DOHH2 (cell line): ENCODE measurements at regions not wholly inside any gene's neighbourhood (a gene's known extent, or its start where the extent isn't known, plus 50 kb on each side); places are given as distances from the start of the nearest gene placed in this dataset.

Experiments
- H3F3A ChIP-seq: fragments of 200-600 bp; sonication (generic), shearing (Covaris generic); 2 replicates; pipeline ENCODE4 v1.6.0; 2016; ENCODE audit warnings: antibody characterized with exemption, mild to moderate bottlenecking; ENCODE audit not compliant: control insufficient read depth, insufficient read depth
- H3K27ac ChIP-seq: fragments of 200-600 bp; sonication (generic); 2 replicates; pipeline ENCODE4 v1.5.1; 2014; ENCODE audit warnings: low read depth, mild to moderate bottlenecking, low read length, moderate library complexity
- H3K27me3 ChIP-seq: fragments of 200-600 bp; sonication (generic); 2 replicates; pipeline ENCODE4 v1.6.1; 2014; ENCODE audit warnings: mild to moderate bottlenecking, low read length, mixed read lengths; ENCODE audit not compliant: control insufficient read depth
- H3K36me3 ChIP-seq: fragments of 200-600 bp; sonication (generic); 2 replicates; pipeline ENCODE4 v1.6.1; 2014; ENCODE audit warnings: mild to moderate bottlenecking, low read length, moderate library complexity, mixed read lengths; ENCODE audit not compliant: control insufficient read depth
- H3K4me1 ChIP-seq: fragments of 200-600 bp; sonication (generic); 2 replicates; pipeline ENCODE4 v1.6.1; 2014; ENCODE audit warnings: mild to moderate bottlenecking, low read length, mixed read lengths; ENCODE audit not compliant: control insufficient read depth
- H3K4me2 ChIP-seq: fragments of 200-600 bp; sonication (generic); 2 replicates; pipeline ENCODE4 v1.6.0; 2014; ENCODE audit warnings: mild to moderate bottlenecking, low read length, moderate library complexity
- H3K4me3 ChIP-seq: fragments of 200-600 bp; sonication (generic); 2 replicates; pipeline ENCODE4 v1.5.1; 2014; ENCODE audit warnings: mild to moderate bottlenecking, low read length, mixed read lengths
- H3K79me2 ChIP-seq: fragments of 200-600 bp; sonication (generic); 2 replicates; pipeline ENCODE4 v1.6.1; 2014; ENCODE audit warnings: mild to moderate bottlenecking, low read length, mixed read lengths; ENCODE audit not compliant: control insufficient read depth
- H3K9me2 ChIP-seq: fragments of 200-600 bp; sonication (generic); replicated peaks from 2 replicates; pipeline ENCODE4 v1.6.1; 2014; ENCODE audit warnings: mild to moderate bottlenecking, low read length, mixed read lengths; ENCODE audit not compliant: control insufficient read depth
- H3K9me3 ChIP-seq: fragments of 200-600 bp; sonication (generic); 2 replicates; pipeline ENCODE4 v1.6.1; 2014; ENCODE audit warnings: antibody characterized with exemption, low read length, mixed read lengths; ENCODE audit not compliant: control insufficient read depth, insufficient read depth
- H4K20me1 ChIP-seq: fragments of 200-600 bp; sonication (generic); 2 replicates; pipeline ENCODE4 v1.6.0; 2014; ENCODE audit warnings: low read depth, mild to moderate bottlenecking, antibody characterized with exemption, low read length, moderate library complexity; ENCODE audit not compliant: control insufficient read depth, insufficient read depth
- EZH2phosphoT487 ChIP-seq: fragments of 200-600 bp; sonication (generic); IDR thresholded peaks from 2 replicates; pipeline ENCODE4 v1.6.1; 2017; ENCODE audit warnings: borderline replicate concordance, mild to moderate bottlenecking, antibody characterized with exemption, low read length, moderate library complexity, mixed read lengths
- TF ChIP-seq, protein P1 (sequence below): fragments of 200-600 bp; sonication (generic); IDR thresholded peaks from one replicate; pipeline ENCODE4 v1.5.1; 2014; ENCODE audit warnings: antibody characterized with exemption, mild to moderate bottlenecking, low read depth, low read length; ENCODE audit not compliant: poor library complexity, severe bottlenecking

DNA sequence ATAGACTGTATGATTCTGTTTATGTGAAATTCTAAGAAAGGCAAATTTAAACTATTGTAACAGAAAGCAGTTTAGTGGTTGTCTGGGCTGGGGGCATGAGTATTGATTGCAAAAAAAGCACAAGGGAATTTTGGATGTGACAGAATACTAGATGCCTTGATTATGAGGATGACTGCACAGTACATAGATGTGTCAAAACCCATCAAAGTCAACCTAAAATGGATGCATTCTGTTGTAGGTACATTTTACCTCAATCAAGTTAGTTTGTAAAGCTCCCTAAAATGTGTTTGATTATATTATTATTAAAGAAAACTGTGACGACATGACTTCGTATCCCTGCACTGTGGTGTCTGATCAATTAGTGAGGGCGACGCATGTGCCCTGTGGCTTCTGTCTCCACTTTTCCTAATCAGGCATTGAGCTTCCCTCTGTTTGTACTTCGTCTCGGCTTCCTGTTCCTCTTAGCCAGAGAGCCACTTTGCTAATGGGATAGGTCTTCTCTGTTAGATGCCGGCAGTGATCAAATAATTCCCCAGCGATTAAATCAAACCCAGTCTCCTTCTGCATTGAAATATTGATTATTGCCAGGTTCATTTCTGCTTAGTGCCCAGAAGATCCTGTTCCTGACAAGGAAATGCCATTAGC, 118.3 kb upstream of the GGTLC1 start:
- TF ChIP-seq EZH2phosphoT487, result no peak
- TF ChIP-seq, protein P1, sequence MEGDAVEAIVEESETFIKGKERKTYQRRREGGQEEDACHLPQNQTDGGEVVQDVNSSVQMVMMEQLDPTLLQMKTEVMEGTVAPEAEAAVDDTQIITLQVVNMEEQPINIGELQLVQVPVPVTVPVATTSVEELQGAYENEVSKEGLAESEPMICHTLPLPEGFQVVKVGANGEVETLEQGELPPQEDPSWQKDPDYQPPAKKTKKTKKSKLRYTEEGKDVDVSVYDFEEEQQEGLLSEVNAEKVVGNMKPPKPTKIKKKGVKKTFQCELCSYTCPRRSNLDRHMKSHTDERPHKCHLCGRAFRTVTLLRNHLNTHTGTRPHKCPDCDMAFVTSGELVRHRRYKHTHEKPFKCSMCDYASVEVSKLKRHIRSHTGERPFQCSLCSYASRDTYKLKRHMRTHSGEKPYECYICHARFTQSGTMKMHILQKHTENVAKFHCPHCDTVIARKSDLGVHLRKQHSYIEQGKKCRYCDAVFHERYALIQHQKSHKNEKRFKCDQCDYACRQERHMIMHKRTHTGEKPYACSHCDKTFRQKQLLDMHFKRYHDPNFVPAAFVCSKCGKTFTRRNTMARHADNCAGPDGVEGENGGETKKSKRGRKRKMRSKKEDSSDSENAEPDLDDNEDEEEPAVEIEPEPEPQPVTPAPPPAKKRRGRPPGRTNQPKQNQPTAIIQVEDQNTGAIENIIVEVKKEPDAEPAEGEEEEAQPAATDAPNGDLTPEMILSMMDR, result no peak
- Histone ChIP-seq H3K27me3 (no peaks in the 10 kb centered on the region), H3K36me3 (no peaks in the 10 kb centered on the region), H3F3A (no peaks in the 10 kb centered on the region), H3K79me2 (no peaks in the 10 kb centered on the region), H3K4me3 (no peak overlapping the region), H3K4me1 (no peaks in the 10 kb centered on the region), H3K9me3 (no peaks in the 10 kb centered on the region), H3K9me2 (no peaks in the 10 kb centered on the region), H3K27ac (no peak overlapping the region), H4K20me1 (no peaks in the 10 kb centered on the region), H3K4me2 (no peak overlapping the region)

DNA sequence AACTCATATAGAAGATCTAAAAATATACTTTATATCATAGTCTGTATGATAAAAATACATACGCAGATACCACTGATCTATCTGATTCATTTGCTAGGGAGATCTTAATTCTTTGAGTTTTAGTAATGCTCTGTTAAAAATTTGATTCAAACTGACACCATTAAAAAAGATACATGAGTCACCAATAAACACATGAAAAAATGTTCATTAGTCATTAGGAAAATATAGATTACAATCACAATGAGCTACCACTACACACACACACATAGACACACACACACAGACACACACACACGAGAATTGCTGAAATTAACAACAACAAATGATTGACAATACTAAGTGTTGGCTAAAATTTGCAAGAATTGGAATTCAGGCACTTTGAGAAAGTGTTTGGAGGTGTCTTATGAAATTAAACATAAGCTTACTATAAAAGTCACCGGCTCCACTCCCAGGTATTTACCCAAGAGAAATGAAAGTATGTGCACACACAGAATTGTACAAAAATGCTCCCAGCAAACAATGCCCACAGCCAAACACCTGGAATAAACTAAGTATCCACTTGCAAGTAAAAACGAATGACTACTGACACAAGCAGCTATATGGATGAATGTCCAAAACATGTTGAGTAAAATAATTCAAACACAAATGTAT, 117.7 kb upstream of the GGTLC1 start:
- Histone ChIP-seq H3K27ac (no peak overlapping the region), H3K9me2 (no peaks in the 10 kb centered on the region), H3K4me3 (no peak overlapping the region), H3K27me3 (no peaks in the 10 kb centered on the region), H3F3A (no peaks in the 10 kb centered on the region), H3K36me3 (no peaks in the 10 kb centered on the region), H3K4me1 (no peaks in the 10 kb centered on the region), H3K79me2 (no peaks in the 10 kb centered on the region), H4K20me1 (no peaks in the 10 kb centered on the region), H3K9me3 (no peaks in the 10 kb centered on the region), H3K4me2 (no peak overlapping the region)
- no peak for TF ChIP-seq EZH2phosphoT487
- TF ChIP-seq, protein P1, result no peak

DNA sequence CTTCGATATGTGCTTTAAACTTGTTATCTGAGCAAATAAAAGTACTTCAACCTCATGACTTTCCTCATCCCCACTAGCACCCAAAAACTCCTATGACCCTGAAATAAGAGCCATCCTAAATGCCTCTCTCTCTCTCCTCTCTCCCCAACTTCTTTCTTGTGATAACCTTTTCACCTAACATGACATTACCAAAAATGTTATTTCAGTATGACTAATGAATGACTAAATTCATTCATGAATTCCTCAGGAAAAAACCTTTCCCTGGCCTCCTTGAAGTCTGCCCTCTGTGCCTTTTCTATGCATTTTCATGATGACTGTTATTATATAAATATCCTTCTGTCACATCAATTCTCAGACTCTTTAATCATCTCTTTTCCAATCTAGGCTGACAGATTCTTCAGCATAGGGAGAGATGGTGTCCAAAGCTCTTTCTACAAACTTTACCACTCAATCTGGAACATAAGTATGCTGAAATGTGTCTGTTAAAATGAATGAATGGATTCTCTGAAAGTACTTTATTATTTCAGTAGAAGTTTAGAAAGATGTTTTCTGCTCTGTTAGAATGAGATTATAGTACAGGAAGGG, 114.3 kb upstream of the GGTLC1 start:
- H3K4me3 ChIP-seq, result no peak overlapping the region
- no peak overlapping the region for H3K4me2 ChIP-seq
- no peaks in the 10 kb centered on the region for H3K36me3 ChIP-seq
- H3K79me2 ChIP-seq, result no peaks in the 10 kb centered on the region
- H3K9me2 ChIP-seq, result no peaks in the 10 kb centered on the region
- no peaks in the 10 kb centered on the region for H4K20me1 ChIP-seq
- no peak overlapping the region for H3K27ac ChIP-seq
- no peaks in the 10 kb centered on the region for H3K4me1 ChIP-seq
- no peaks in the 10 kb centered on the region for H3K9me3 ChIP-seq
- H3K27me3 ChIP-seq, result no peaks in the 10 kb centered on the region
- no peaks in the 10 kb centered on the region for H3F3A ChIP-seq
- no peak for TF ChIP-seq EZH2phosphoT487
- TF ChIP-seq, protein P1, result no peak
